H1 (cell line): ENCODE measurements at regions not wholly inside any gene's neighbourhood (a gene's known extent, or its start where the extent isn't known, plus 50 kb on each side); places are given as distances from the start of the nearest gene placed in this dataset.

Experiments
- CTCF ChIA-PET: fragments of 300-600 bp; sonication (Branson Sonifier 250); formaldehyde crosslinking; loops from one replicate; lab custom pipeline; 2021; ENCODE audit not compliant: partially characterized antibody; lab: Charles Lee
- POLR2A ChIA-PET: fragments of 300-600 bp; sonication (Branson Sonifier 250); formaldehyde crosslinking; loops from one replicate; lab custom pipeline; 2021; ENCODE audit warnings: inconsistent platforms; ENCODE audit not compliant: partially characterized antibody; lab: Charles Lee
- DNase-seq, 2 experiments: peaks; one replicate each; pipeline versions ENCODE4 v3.0.0 to v3.0.0-alpha.2; 2010 to 2022; ENCODE audit warnings: low spot score in 2 of 2, low read depth in 1 of 2, mixed read lengths in 1 of 2
- FAIRE-seq: peaks from 2 replicates; lab custom pipeline; 2011; peaks lifted over from hg19 to GRCh38; lab: Jason Lieb, UNC
- H2AFZ ChIP-seq: 2 replicates; pipeline ENCODE4 v1.8.1; 2012; ENCODE audit warnings: low read length, inconsistent platforms
- H2AK5ac ChIP-seq: 2 replicates; pipeline ENCODE4 v1.6.1; 2013; ENCODE audit warnings: low read depth, low read length
- H2BK120ac ChIP-seq: replicated peaks from 2 replicates; pipeline ENCODE3; 2013; ENCODE audit warnings: low read depth, low read length, inconsistent platforms
- H2BK12ac ChIP-seq: 2 replicates; pipeline ENCODE4 v1.6.1; 2013; ENCODE audit warnings: low read depth, low read length
- H2BK15ac ChIP-seq: 2 replicates; pipeline ENCODE4 v1.6.1; 2013; ENCODE audit warnings: low read length
- H2BK20ac ChIP-seq: 2 replicates; pipeline ENCODE4 v1.6.1; 2013; ENCODE audit warnings: low read length
- H2BK5ac ChIP-seq: 2 replicates; pipeline ENCODE4 v1.6.1; 2013; ENCODE audit warnings: low read depth, low read length
- H3K14ac ChIP-seq: 2 replicates; pipeline ENCODE4 v1.6.1; 2013; ENCODE audit warnings: inconsistent platforms; ENCODE audit not compliant: insufficient read length
- H3K18ac ChIP-seq: 2 replicates; pipeline ENCODE4 v1.6.1; 2013; ENCODE audit warnings: low read length; ENCODE audit errors: extremely low read depth
- H3K23ac ChIP-seq: 2 replicates; pipeline ENCODE4 v1.6.1; 2013; ENCODE audit warnings: inconsistent platforms; ENCODE audit not compliant: insufficient read length
- H3K23me2 ChIP-seq: 2 replicates; pipeline ENCODE4 v1.6.1; 2013; ENCODE audit warnings: low read depth, low read length
- H3K27ac ChIP-seq: 2 replicates; pipeline ENCODE4 v1.6.1; 2011; ENCODE audit warnings: low read depth, low read length, inconsistent platforms
- H3K27me3 ChIP-seq, 4 experiments: replicated peaks in 1 of 4; 1 replicate in 1 of 4; 2 replicates in 3 of 4; pipeline versions ENCODE4 v1.6.1 to v1.8.1; 2011 to 2013; ENCODE audit warnings: low read length in 3 of 4, mild to moderate bottlenecking in 3 of 4, inconsistent platforms in 2 of 4, mixed read lengths in 2 of 4, moderate library complexity in 1 of 4; ENCODE audit not compliant: control insufficient read depth in 3 of 4, insufficient read depth in 3 of 4; ENCODE audit errors: extremely low read depth in 1 of 4
- H3K36me3 ChIP-seq, 4 experiments: 2 replicates each; pipeline versions ENCODE4 v1.6.1 to v1.8.1; 2011 to 2013; ENCODE audit warnings: mild to moderate bottlenecking in 4 of 4, low read length in 3 of 4, moderate library complexity in 2 of 4, control low read depth in 1 of 4, inconsistent platforms in 1 of 4; ENCODE audit not compliant: insufficient read depth in 4 of 4, control insufficient read depth in 2 of 4
- H3K4ac ChIP-seq: replicated peaks from 2 replicates; pipeline ENCODE3; 2013; ENCODE audit warnings: low read length, low read depth, mixed read lengths, inconsistent platforms; ENCODE audit not compliant: insufficient read length
- H3K4me1 ChIP-seq, 4 experiments: replicated peaks in 1 of 4; 1 replicate in 1 of 4; 2 replicates in 3 of 4; pipeline versions ENCODE4 v1.6.1 to v1.8.1; 2011 to 2013; ENCODE audit warnings: low read length in 3 of 4, inconsistent platforms in 2 of 4, mixed read lengths in 1 of 4; ENCODE audit not compliant: insufficient read depth in 4 of 4, control insufficient read depth in 3 of 4
- H3K4me2 ChIP-seq, 2 experiments: 2 replicates each; pipeline versions ENCODE4 v1.6.1 to v1.8.1; 2011 to 2013; ENCODE audit warnings: low read depth in 2 of 2, low read length in 2 of 2, control low read depth in 1 of 2, inconsistent platforms in 1 of 2, mild to moderate bottlenecking in 1 of 2; ENCODE audit not compliant: insufficient read depth in 1 of 2
- H3K4me3 ChIP-seq, 4 experiments: fragments of 200-600, 300-600 bp in 1 of 4; sonication (generic), shearing (Covaris generic), sonication (Bioruptor Twin) in 1 of 4; 2 replicates each; pipeline versions ENCODE4 v1.5.1 to v1.8.1; 2011 to 2016; ENCODE audit warnings: low read length in 4 of 4, low read depth in 3 of 4, control low read depth in 2 of 4, inconsistent platforms in 2 of 4, mild to moderate bottlenecking in 2 of 4, mixed read lengths in 1 of 4, moderate library complexity in 1 of 4; ENCODE audit not compliant: insufficient read depth in 2 of 4; ENCODE audit errors: extremely low read depth in 1 of 4
- H3K56ac ChIP-seq: replicated peaks from 2 replicates; pipeline ENCODE3; 2013; ENCODE audit warnings: low read depth, mild to moderate bottlenecking, mixed read lengths, low read length, inconsistent platforms; ENCODE audit not compliant: insufficient read length
- H3K79me1 ChIP-seq: 2 replicates; pipeline ENCODE4 v1.6.1; 2013; ENCODE audit warnings: low read depth, low read length, control low read depth
- H3K79me2 ChIP-seq, 2 experiments: 2 replicates each; pipeline versions ENCODE4 v1.6.1 to v1.8.1; 2012 to 2013; ENCODE audit warnings: low read length in 2 of 2, mild to moderate bottlenecking in 2 of 2, inconsistent platforms in 1 of 2; ENCODE audit not compliant: insufficient read depth in 2 of 2, control insufficient read depth in 1 of 2
- H3K9ac ChIP-seq, 4 experiments: replicated peaks in 1 of 4; 1 replicate in 1 of 4; 2 replicates in 3 of 4; pipeline versions ENCODE4 v1.6.1 to v1.8.1; 2011 to 2013; ENCODE audit warnings: low read depth in 3 of 4, low read length in 3 of 4, control low read depth in 2 of 4, mild to moderate bottlenecking in 2 of 4, moderate library complexity in 2 of 4, inconsistent platforms in 1 of 4; ENCODE audit errors: extremely low read depth in 1 of 4
- H3K9me3 ChIP-seq, 2 experiments: 2 replicates each; pipeline versions ENCODE4 v1.6.1 to v1.8.1; 2012 to 2013; ENCODE audit warnings: mild to moderate bottlenecking in 2 of 2, moderate library complexity in 2 of 2, control low read depth in 1 of 2, inconsistent platforms in 1 of 2, low read depth in 1 of 2, low read length in 1 of 2, mixed read lengths in 1 of 2; ENCODE audit not compliant: insufficient read depth in 2 of 2
- H4K20me1 ChIP-seq, 2 experiments: replicated peaks in 1 of 2; 2 replicates each; pipeline versions ENCODE3 to v1.8.1; 2011 to 2013; ENCODE audit warnings: inconsistent platforms in 2 of 2, low read length in 2 of 2, mild to moderate bottlenecking in 1 of 2; ENCODE audit not compliant: insufficient read depth in 2 of 2, control insufficient read depth in 1 of 2
- H4K5ac ChIP-seq: 2 replicates; pipeline ENCODE4 v1.6.1; 2013; ENCODE audit warnings: low read length, low read depth, mixed read lengths, inconsistent platforms; ENCODE audit not compliant: insufficient read length
- H4K8ac ChIP-seq: 2 replicates; pipeline ENCODE4 v1.8.0; 2013; ENCODE audit warnings: mild to moderate bottlenecking, moderate library complexity, low read length, inconsistent platforms; ENCODE audit not compliant: insufficient read depth; ENCODE audit errors: extremely low read depth
- H4K91ac ChIP-seq: replicated peaks from 2 replicates; pipeline ENCODE3; 2013; ENCODE audit warnings: low read length, mixed read lengths, inconsistent platforms; ENCODE audit not compliant: insufficient read length
- BRCA1 ChIP-seq: IDR thresholded peaks from 2 replicates; pipeline ENCODE4 v1.6.1; 2012; ENCODE audit warnings: low read depth, low read length, improper control_type of control experiment
- CBX8 ChIP-seq: fragments of 300-800, 300-1000 bp; sonication (generic); IDR thresholded peaks from 2 replicates; pipeline ENCODE4 v1.7.1; 2016; ENCODE audit warnings: low read depth, low read length, borderline replicate concordance
- CREB1 ChIP-seq: IDR thresholded peaks from 2 replicates; pipeline ENCODE4 v1.6.1; 2012; ENCODE audit warnings: inconsistent platforms
- CTBP2 ChIP-seq: IDR thresholded peaks from 2 replicates; pipeline ENCODE4 v1.7.0; 2011; ENCODE audit warnings: borderline replicate concordance, mild to moderate bottlenecking, moderate library complexity, mixed read lengths, low read length; ENCODE audit not compliant: insufficient read depth, insufficient read length
- HDAC6 ChIP-seq: IDR thresholded peaks from one replicate; pipeline ENCODE4 v1.7.1; 2012; ENCODE audit warnings: low read depth, mild to moderate bottlenecking, inconsistent platforms, low read length, moderate library complexity
- JUND ChIP-seq: IDR thresholded peaks from 2 replicates; pipeline ENCODE4 v1.6.1; 2011; ENCODE audit warnings: mild to moderate bottlenecking, improper control_type of control experiment, low read length
- MAFK ChIP-seq: IDR thresholded peaks from 2 replicates; pipeline ENCODE4 v1.6.1; 2012; ENCODE audit warnings: low read depth, mild to moderate bottlenecking, improper control_type of control experiment, low read length
- MAX ChIP-seq: IDR thresholded peaks from 2 replicates; pipeline ENCODE4 v1.6.1; 2012; ENCODE audit warnings: inconsistent platforms
- NRF1 ChIP-seq: IDR thresholded peaks from 2 replicates; pipeline ENCODE4 v1.6.1; 2011; ENCODE audit warnings: mild to moderate bottlenecking, low read depth, low read length, improper control_type of control experiment
- RBBP5 ChIP-seq: IDR thresholded peaks from 2 replicates; pipeline ENCODE4 v1.7.1; 2012; ENCODE audit warnings: low read depth, mild to moderate bottlenecking, inconsistent platforms, low read length, moderate library complexity, borderline replicate concordance
- RXRA ChIP-seq: IDR thresholded peaks from 2 replicates; pipeline ENCODE4 v1.6.1; 2011; ENCODE audit warnings: low read depth, mild to moderate bottlenecking, low read length, moderate library complexity; ENCODE audit not compliant: insufficient read depth
- SAP30 ChIP-seq: fragments of 300-600 bp; sonication (generic); IDR thresholded peaks from 2 replicates; pipeline ENCODE4 v1.7.1; 2012; ENCODE audit warnings: low read length, moderate library complexity, mild to moderate bottlenecking, inconsistent platforms; ENCODE audit not compliant: insufficient read depth, insufficient replicate concordance
- SIN3A ChIP-seq, 2 experiments: IDR thresholded peaks in 1 of 2; conservative IDR thresholded peaks in 1 of 2; 2 replicates each; pipeline ENCODE4 v1.6.1; 2011 to 2012; ENCODE audit warnings: low read length in 2 of 2, improper control_type of control experiment in 1 of 2, low read depth in 1 of 2, mild to moderate bottlenecking in 1 of 2
- SP4 ChIP-seq: IDR thresholded peaks from 2 replicates; pipeline ENCODE4 v1.6.1; 2012; ENCODE audit warnings: low read length, inconsistent platforms
- TEAD4 ChIP-seq: IDR thresholded peaks from 2 replicates; pipeline ENCODE4 v1.6.1; 2012; ENCODE audit warnings: low read depth, low read length, inconsistent platforms, mixed read lengths
- WGBS, 2 experiments: shearing (Covaris generic) in 1 of 2; methylation state at CpG; one replicate each; pipeline versions ENCODE4 v1.1.6 to v1.1.7; 2013 to 2015; ENCODE audit warnings: low lambda C conversion rate in 2 of 2, mixed read lengths in 2 of 2, inconsistent platforms in 1 of 2, low coverage in 1 of 2, missing lambda C conversion rate in 1 of 2; ENCODE audit not compliant: insufficient replicate concordance in 2 of 2, insufficient coverage in 1 of 2, insufficient read length in 1 of 2; ENCODE audit errors: extremely low coverage in 1 of 2, missing lambda C conversion rate in 1 of 2; 5-methylcytosine and 5-hydroxymethylcytosine counted together

DNA sequence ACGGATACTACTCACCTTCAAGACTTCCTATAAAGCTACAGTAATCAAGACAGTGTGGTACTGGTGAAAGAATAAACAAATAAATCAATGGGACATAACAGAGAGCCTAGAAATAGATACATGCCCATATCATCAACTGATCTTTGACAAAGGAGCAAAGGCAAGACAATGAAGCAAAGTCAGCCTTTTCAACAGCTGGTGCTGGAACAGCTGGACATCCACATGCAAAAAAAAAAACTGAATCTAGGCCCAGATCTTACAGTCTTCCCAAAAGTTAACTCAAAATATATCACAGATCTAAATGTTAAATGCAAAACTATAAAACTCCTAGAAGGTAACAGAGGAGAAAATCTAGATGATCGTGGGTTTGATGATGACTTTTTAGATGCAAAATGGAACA is 170.3 kb downstream of the MIS18A start:
- DNase-seq: no peak
- no peak overlapping the region for H2BK5ac ChIP-seq
- no peaks in the 10 kb centered on the region for H3K79me1 ChIP-seq
- no peak overlapping the region for H3K14ac ChIP-seq
- H4K5ac ChIP-seq: no peak overlapping the region
- no peaks in the 10 kb centered on the region for H3K23me2 ChIP-seq
- FAIRE-seq: peak; percentile 13
- no peak overlapping the region for H2BK15ac ChIP-seq
- H2BK20ac ChIP-seq: no peak overlapping the region
- H4K8ac ChIP-seq: no peak overlapping the region
- no peak overlapping the region for H3K4ac ChIP-seq
- ChIA-PET POLR2A (no interaction called here), CTCF (interaction anchor here (0.6 to 1.5 kb wide), 4 partner anchors 9 to 88 kb away, joined by 3 to 8 read pairs (median 4); no protein-coding TSS in a partner anchor)
- no peak overlapping the region for H3K56ac ChIP-seq
- H3K4me2 ChIP-seq: no peak overlapping the region
- 87% methylated on average over 2 of the region's 2 CpGs; no CpG with 5 or more reads in 1 of the 2 experiments for WGBS, 2 experiments
- peaks cover 3% of the 10 kb centered on the region in 2 experiments; a peak in 2 of 4 replicates for H3K9me3 ChIP-seq
- H4K20me1 ChIP-seq: no peaks in the 10 kb centered on the region
- H3K18ac ChIP-seq: no peak overlapping the region
- no peak overlapping the region for H2BK12ac ChIP-seq
- no peak overlapping the region for H4K91ac ChIP-seq
- no peak overlapping the region for H3K27ac ChIP-seq
- no peaks in the 10 kb centered on the region for H3K27me3 ChIP-seq
- H3K4me1 ChIP-seq: no peaks in the 10 kb centered on the region
- H3K4me3 ChIP-seq: no peak overlapping the region
- no peak overlapping the region for H2BK120ac ChIP-seq
- H2AFZ ChIP-seq: no peak overlapping the region
- no peaks in the 10 kb centered on the region for H3K36me3 ChIP-seq
- H2AK5ac ChIP-seq: no peak overlapping the region
- H3K23ac ChIP-seq: no peak overlapping the region
- H3K9ac ChIP-seq: no peak overlapping the region
- H3K79me2 ChIP-seq: no peaks in the 10 kb centered on the region
- TF ChIP-seq JUND (no peak), CBX8 (no peak), NRF1 (no peak), TEAD4 (no peak), CTBP2 (no peak), CREB1 (no peak), RBBP5 (no peak), SAP30 (no peak), SIN3A (conservative IDR thresholded peaks at IDR 0.05 in 1 of 2, IDR thresholded peaks at IDR 0.05 in 1 of 2; ENCODE audit: low read depth in 1 of 2, low read length in 2 of 2) (no peak), HDAC6 (no peak), BRCA1 (no peak), RXRA (no peak), MAX (no peak), SP4 (no peak), MAFK (no peak)
